HCT116 (cell line): ENCODE measurements at regions not wholly inside any gene's neighbourhood (a gene's known extent, or its start where the extent isn't known, plus 50 kb on each side); places are given as distances from the start of the nearest gene placed in this dataset.

Source experiments
- ATAC-seq: fragments of 200-7000 bp; cut with Tn5 transposase; 2 replicates; pipeline ENCODE4 v1.9.1; 2020; ENCODE audit warnings: mild to moderate bottlenecking, moderate library complexity
- BruUV-seq: library from RNA; stranded (reverse); fragments of 400-500 nt; replicated peaks from 2 replicates; lab custom pipeline; 2021; lab: Mats Ljungman, UMichigan
- CTCF ChIA-PET: fragments of 300-600 bp; sonication (Branson Sonifier 250); formaldehyde crosslinking; loops from one replicate; lab custom pipeline; 2021; ENCODE audit warnings: antibody characterized with exemption; lab: Charles Lee
- POLR2A ChIA-PET: fragments of 300-600, 350-600 bp; sonication (Branson Sonifier 250); formaldehyde crosslinking; loops from one replicate; lab custom pipeline; 2021; ENCODE audit warnings: antibody characterized with exemption; lab: Charles Lee
- RAD21 ChIA-PET, 2 experiments: fragments of 300-600 bp; sonication (Branson Sonifier 250); formaldehyde crosslinking; loops; one replicate each; lab custom pipeline; 2023; ENCODE audit warnings: low total read pairs in 2 of 2; ENCODE audit not compliant: uncharacterized antibody in 2 of 2, unreplicated experiment in 2 of 2, low non-redundant PET in 1 of 2; lab: Charles Lee
- DNase-seq: peaks from one replicate; pipeline ENCODE4 v3.0.0-alpha.2; 2010; ENCODE audit warnings: low read depth, low spot score
- H2AFZ ChIP-seq: fragments of 200-600 bp; shearing (Covaris generic), sonication (generic); 2 replicates; pipeline ENCODE4 v1.6.1; 2017; ENCODE audit warnings: low read depth, mixed run types, mixed read lengths, antibody characterized with exemption, low read length; ENCODE audit not compliant: poor library complexity, severe bottlenecking
- H3K27ac ChIP-seq: 2 replicates; pipeline ENCODE4 v1.5.1; 2012; ENCODE audit warnings: low read depth, low read length
- H3K27me3 ChIP-seq: fragments of 200-600 bp; sonication (generic); 2 replicates; pipeline ENCODE4 v1.6.1; 2016; ENCODE audit warnings: mixed run types, low read length, mixed read lengths; ENCODE audit not compliant: insufficient read depth
- H3K36me3 ChIP-seq, 2 experiments: fragments of 200-500 bp in 1 of 2; fragments of 200-600 bp in 1 of 2; sonication (Bioruptor generic) in 1 of 2; sonication (generic) in 1 of 2; 2 replicates each; pipeline versions ENCODE4 v1.5.1 to v1.6.1; 2014 to 2016; ENCODE audit warnings: low read length in 2 of 2, inconsistent platforms in 1 of 2, mixed read lengths in 1 of 2, mixed run types in 1 of 2; ENCODE audit not compliant: insufficient read depth in 2 of 2, control insufficient read depth in 1 of 2
- H3K4me1 ChIP-seq, 2 experiments: fragments of 200-600 bp in 1 of 2; sonication (generic) in 1 of 2; 2 replicates each; pipeline versions ENCODE4 v1.5.1 to v1.6.1; 2012 to 2017; ENCODE audit warnings: low read length in 2 of 2, inconsistent platforms in 1 of 2, mild to moderate bottlenecking in 1 of 2, mixed read lengths in 1 of 2, mixed run types in 1 of 2, moderate library complexity in 1 of 2; ENCODE audit not compliant: insufficient read depth in 2 of 2, control insufficient read depth in 1 of 2
- H3K4me2 ChIP-seq: fragments of 200-600 bp; sonication (generic); 2 replicates; pipeline ENCODE4 v1.6.1; 2017; ENCODE audit warnings: mixed run types, low read length, mixed read lengths
- H3K4me3 ChIP-seq, 2 experiments: fragments of 200-600 bp in 1 of 2; sonication (generic) in 1 of 2; replicated peaks in 1 of 2; 2 replicates each; pipeline ENCODE4 v1.5.1; 2011 to 2016; ENCODE audit warnings: low read length in 2 of 2, control low read depth in 1 of 2, low read depth in 1 of 2, mild to moderate bottlenecking in 1 of 2, mixed read lengths in 1 of 2, mixed run types in 1 of 2
- H3K79me2 ChIP-seq: fragments of 200-600 bp; sonication (generic); 2 replicates; pipeline ENCODE4 v1.6.1; 2017; ENCODE audit warnings: mild to moderate bottlenecking, mixed run types, low read length, moderate library complexity, mixed read lengths; ENCODE audit not compliant: insufficient read depth
- H3K9ac ChIP-seq: fragments of 200-600 bp; sonication (generic); 2 replicates; pipeline ENCODE4 v1.6.1; 2016; ENCODE audit warnings: low read length, mixed read lengths
- H3K9me2 ChIP-seq: fragments of 200-600 bp; sonication (generic), shearing (Covaris generic); 2 replicates; pipeline ENCODE4 v1.6.1; 2017; ENCODE audit warnings: mixed run types, mild to moderate bottlenecking, moderate library complexity; ENCODE audit not compliant: insufficient read depth
- H3K9me3 ChIP-seq, 2 experiments: fragments of 200-500 bp in 1 of 2; fragments of 200-600 bp in 1 of 2; sonication (Bioruptor generic) in 1 of 2; sonication (generic) in 1 of 2; 2 replicates each; pipeline ENCODE4 v1.6.1; 2014 to 2017; ENCODE audit warnings: low read length in 2 of 2, mixed read lengths in 2 of 2, inconsistent platforms in 1 of 2, low read depth in 1 of 2, mild to moderate bottlenecking in 1 of 2, mixed run types in 1 of 2, moderate library complexity in 1 of 2; ENCODE audit not compliant: control insufficient read depth in 1 of 2, insufficient read depth in 1 of 2
- H4K20me1 ChIP-seq: fragments of 200-600 bp; sonication (generic), shearing (Covaris generic); 2 replicates; pipeline ENCODE4 v1.6.1; 2017; ENCODE audit warnings: mixed run types, mild to moderate bottlenecking, moderate library complexity; ENCODE audit not compliant: insufficient read depth
- CBX3 ChIP-seq: IDR thresholded peaks from 2 replicates; pipeline ENCODE4 v1.6.1; 2012; ENCODE audit warnings: low read depth
- CEBPB ChIP-seq: IDR thresholded peaks from 2 replicates; pipeline ENCODE4 v1.6.1; 2012; ENCODE audit warnings: low read depth
- ELF1 ChIP-seq: IDR thresholded peaks from 2 replicates; pipeline ENCODE4 v1.6.1; 2012; ENCODE audit warnings: low read depth, borderline replicate concordance
- EZH2phosphoT487 ChIP-seq: fragments of 200-600 bp; IDR thresholded peaks from 2 replicates; pipeline ENCODE4 v1.6.1; 2018; ENCODE audit warnings: antibody characterized with exemption, borderline replicate concordance
- JUND ChIP-seq: IDR thresholded peaks from 2 replicates; pipeline ENCODE4 v1.6.1; 2012
- POLR2A ChIP-seq: IDR thresholded peaks from 2 replicates; pipeline ENCODE4 v1.7.0; 2011; ENCODE audit warnings: borderline replicate concordance; ENCODE audit not compliant: insufficient read depth, insufficient read length; ENCODE audit errors: extremely low read depth
- SIN3A ChIP-seq: IDR thresholded peaks from 2 replicates; pipeline ENCODE4 v1.6.1; 2012; ENCODE audit warnings: low read depth
- TCF7L2 ChIP-seq: IDR thresholded peaks from 2 replicates; pipeline ENCODE4 v1.7.0; 2011; ENCODE audit warnings: borderline replicate concordance, inconsistent platforms; ENCODE audit not compliant: insufficient read depth, insufficient read length; ENCODE audit errors: extremely low read depth
- ZFX ChIP-seq: fragments of 450-650 bp; IDR thresholded peaks from 2 replicates; pipeline ENCODE4 v1.6.1; 2017
- ZNF274 ChIP-seq: fragments of 200-500 bp; sonication (Bioruptor generic); IDR thresholded peaks from 2 replicates; pipeline ENCODE4 v1.6.1; 2014; ENCODE audit warnings: mild to moderate bottlenecking, low read depth, low read length, inconsistent platforms
- intact Hi-C: fragments of 100-400 bp; cut with micrococcal nuclease; formaldehyde crosslinking; loops from 2 replicates; pipeline ENCODE4 v1.10.0; 2022
- TF ChIP-seq, protein P1 (sequence below), 3 experiments: fragments of 200-600 bp in 1 of 3; sonication (generic) in 1 of 3; IDR thresholded peaks in 2 of 3; conservative IDR thresholded peaks in 1 of 3; 2 replicates each; pipeline ENCODE4 v1.5.1; 2012 to 2017; ENCODE audit warnings: low read depth in 2 of 3, low read length in 2 of 3, antibody characterized with exemption in 1 of 3, borderline replicate concordance in 1 of 3, control low read depth in 1 of 3, mild to moderate bottlenecking in 1 of 3, mixed read lengths in 1 of 3, mixed run types in 1 of 3, moderate library complexity in 1 of 3; ENCODE audit not compliant: insufficient read depth in 1 of 3
- TF ChIP-seq, protein P2 (sequence below): IDR thresholded peaks from 2 replicates; pipeline ENCODE4 v1.6.1; 2012; ENCODE audit warnings: low read depth
- TF ChIP-seq, protein P3 (sequence below): IDR thresholded peaks from 2 replicates; pipeline ENCODE4 v1.6.1; 2011; ENCODE audit warnings: mild to moderate bottlenecking, low read length, moderate library complexity; ENCODE audit not compliant: insufficient replicate concordance; ENCODE audit errors: extremely low read depth
- TF ChIP-seq, protein P4 (sequence below): IDR thresholded peaks from 2 replicates; pipeline ENCODE4 v1.6.1; 2012

DNA sequence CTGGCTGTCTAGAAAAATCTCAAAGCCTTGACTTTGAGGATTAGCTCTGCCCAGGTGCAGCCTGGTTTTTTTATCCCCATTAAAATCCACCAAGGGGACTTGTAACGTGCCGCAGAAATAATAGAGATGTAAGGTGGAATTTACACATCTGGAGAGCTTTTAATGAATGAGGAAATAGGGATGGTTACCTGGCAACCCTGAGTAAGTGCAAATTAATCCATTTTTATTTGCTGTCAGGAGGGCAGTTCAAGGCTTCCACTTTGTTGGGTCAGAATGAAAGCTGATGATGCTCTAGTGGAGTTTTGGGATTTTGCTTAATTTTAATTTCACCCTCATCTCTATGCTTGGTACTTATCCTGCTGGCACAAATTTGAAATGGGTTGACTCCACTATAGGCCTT is 163.4 kb upstream of the CEP162 start:
- no peak overlapping the region for H3K4me3 ChIP-seq
- no peaks in the 10 kb centered on the region for H3K36me3 ChIP-seq
- RAD21 ChIA-PET, result no interaction called here
- H3K9me2 ChIP-seq, result no peaks in the 10 kb centered on the region
- intact Hi-C loops, result no loop called here
- H3K4me2 ChIP-seq, result no peak overlapping the region
- ATAC-seq (no peak), DNase-seq (no peak)
- H3K27ac ChIP-seq, result no peak overlapping the region
- H3K9me3 ChIP-seq, result no peaks in the 10 kb centered on the region
- CTCF ChIA-PET, result no interaction called here
- H3K9ac ChIP-seq, result no peak overlapping the region
- no peaks in the 10 kb centered on the region for H3K4me1 ChIP-seq
- no peak for TF ChIP-seq TCF7L2
- TF ChIP-seq, protein P1, sequence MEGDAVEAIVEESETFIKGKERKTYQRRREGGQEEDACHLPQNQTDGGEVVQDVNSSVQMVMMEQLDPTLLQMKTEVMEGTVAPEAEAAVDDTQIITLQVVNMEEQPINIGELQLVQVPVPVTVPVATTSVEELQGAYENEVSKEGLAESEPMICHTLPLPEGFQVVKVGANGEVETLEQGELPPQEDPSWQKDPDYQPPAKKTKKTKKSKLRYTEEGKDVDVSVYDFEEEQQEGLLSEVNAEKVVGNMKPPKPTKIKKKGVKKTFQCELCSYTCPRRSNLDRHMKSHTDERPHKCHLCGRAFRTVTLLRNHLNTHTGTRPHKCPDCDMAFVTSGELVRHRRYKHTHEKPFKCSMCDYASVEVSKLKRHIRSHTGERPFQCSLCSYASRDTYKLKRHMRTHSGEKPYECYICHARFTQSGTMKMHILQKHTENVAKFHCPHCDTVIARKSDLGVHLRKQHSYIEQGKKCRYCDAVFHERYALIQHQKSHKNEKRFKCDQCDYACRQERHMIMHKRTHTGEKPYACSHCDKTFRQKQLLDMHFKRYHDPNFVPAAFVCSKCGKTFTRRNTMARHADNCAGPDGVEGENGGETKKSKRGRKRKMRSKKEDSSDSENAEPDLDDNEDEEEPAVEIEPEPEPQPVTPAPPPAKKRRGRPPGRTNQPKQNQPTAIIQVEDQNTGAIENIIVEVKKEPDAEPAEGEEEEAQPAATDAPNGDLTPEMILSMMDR (IDR thresholded peaks at IDR 0.05 in 2 of 3, conservative IDR thresholded peaks at IDR 0.05 in 1 of 3; ENCODE audit: borderline replicate concordance in 1 of 3, insufficient read depth in 1 of 3, low read depth in 2 of 3, low read length in 2 of 3), result no peak
- TF ChIP-seq EZH2phosphoT487, result no peak
- TF ChIP-seq ELF1, result no peak
- TF ChIP-seq, protein P2, sequence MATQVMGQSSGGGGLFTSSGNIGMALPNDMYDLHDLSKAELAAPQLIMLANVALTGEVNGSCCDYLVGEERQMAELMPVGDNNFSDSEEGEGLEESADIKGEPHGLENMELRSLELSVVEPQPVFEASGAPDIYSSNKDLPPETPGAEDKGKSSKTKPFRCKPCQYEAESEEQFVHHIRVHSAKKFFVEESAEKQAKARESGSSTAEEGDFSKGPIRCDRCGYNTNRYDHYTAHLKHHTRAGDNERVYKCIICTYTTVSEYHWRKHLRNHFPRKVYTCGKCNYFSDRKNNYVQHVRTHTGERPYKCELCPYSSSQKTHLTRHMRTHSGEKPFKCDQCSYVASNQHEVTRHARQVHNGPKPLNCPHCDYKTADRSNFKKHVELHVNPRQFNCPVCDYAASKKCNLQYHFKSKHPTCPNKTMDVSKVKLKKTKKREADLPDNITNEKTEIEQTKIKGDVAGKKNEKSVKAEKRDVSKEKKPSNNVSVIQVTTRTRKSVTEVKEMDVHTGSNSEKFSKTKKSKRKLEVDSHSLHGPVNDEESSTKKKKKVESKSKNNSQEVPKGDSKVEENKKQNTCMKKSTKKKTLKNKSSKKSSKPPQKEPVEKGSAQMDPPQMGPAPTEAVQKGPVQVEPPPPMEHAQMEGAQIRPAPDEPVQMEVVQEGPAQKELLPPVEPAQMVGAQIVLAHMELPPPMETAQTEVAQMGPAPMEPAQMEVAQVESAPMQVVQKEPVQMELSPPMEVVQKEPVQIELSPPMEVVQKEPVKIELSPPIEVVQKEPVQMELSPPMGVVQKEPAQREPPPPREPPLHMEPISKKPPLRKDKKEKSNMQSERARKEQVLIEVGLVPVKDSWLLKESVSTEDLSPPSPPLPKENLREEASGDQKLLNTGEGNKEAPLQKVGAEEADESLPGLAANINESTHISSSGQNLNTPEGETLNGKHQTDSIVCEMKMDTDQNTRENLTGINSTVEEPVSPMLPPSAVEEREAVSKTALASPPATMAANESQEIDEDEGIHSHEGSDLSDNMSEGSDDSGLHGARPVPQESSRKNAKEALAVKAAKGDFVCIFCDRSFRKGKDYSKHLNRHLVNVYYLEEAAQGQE, result no peak
- TF ChIP-seq, protein P3, sequence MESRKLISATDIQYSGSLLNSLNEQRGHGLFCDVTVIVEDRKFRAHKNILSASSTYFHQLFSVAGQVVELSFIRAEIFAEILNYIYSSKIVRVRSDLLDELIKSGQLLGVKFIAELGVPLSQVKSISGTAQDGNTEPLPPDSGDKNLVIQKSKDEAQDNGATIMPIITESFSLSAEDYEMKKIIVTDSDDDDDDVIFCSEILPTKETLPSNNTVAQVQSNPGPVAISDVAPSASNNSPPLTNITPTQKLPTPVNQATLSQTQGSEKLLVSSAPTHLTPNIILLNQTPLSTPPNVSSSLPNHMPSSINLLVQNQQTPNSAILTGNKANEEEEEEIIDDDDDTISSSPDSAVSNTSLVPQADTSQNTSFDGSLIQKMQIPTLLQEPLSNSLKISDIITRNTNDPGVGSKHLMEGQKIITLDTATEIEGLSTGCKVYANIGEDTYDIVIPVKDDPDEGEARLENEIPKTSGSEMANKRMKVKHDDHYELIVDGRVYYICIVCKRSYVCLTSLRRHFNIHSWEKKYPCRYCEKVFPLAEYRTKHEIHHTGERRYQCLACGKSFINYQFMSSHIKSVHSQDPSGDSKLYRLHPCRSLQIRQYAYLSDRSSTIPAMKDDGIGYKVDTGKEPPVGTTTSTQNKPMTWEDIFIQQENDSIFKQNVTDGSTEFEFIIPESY, result no peak
- no peak for TF ChIP-seq SIN3A
- no peak for TF ChIP-seq CBX3
- TF ChIP-seq, protein P4, sequence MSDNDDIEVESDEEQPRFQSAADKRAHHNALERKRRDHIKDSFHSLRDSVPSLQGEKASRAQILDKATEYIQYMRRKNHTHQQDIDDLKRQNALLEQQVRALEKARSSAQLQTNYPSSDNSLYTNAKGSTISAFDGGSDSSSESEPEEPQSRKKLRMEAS, result no peak
- TF ChIP-seq ZFX, result no peak
- TF ChIP-seq CEBPB, result no peak
- no peak for TF ChIP-seq JUND
- no peak for TF ChIP-seq ZNF274
- TF ChIP-seq POLR2A, result no peak
- no peaks in the 10 kb centered on the region for H4K20me1 ChIP-seq
- POLR2A ChIA-PET, result no interaction called here
- H3K79me2 ChIP-seq, result no peaks in the 10 kb centered on the region
- no peak overlapping the region for H2AFZ ChIP-seq
- no peaks in the 10 kb centered on the region for H3K27me3 ChIP-seq
- no TSS peak for BruUV-seq
